ENCODE measurements at regions not wholly inside any gene's neighbourhood (a gene's known extent, or its start where the extent isn't known, plus 50 kb on each side); places are given as distances from the start of the nearest gene placed in this dataset.

DNA sequence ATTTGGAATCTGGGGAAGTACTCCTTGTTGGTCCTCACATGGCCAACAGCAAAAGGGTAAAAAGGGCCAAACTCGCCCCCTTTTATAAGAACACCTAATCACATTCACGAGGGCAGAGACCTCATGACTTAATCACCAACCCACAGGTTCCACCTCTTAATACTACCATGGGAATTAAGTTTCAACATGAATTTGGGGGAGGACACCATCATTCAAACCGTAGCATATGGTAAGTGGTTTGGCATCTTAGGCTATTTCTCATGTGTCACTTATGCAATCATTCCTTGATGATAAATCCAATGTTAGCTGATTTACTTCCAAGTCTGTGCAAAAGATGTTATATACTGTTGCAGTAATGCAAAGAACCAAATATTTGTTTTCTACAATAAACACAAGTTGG lies 302.9 kb upstream of the FAM241A start:
- no peaks in the 10 kb centered on the region for H3K36me3 ChIP-seq (replicated peaks in 1 of 2; ENCODE audit: control extremely low read depth in 1 of 2, control insufficient read depth in 1 of 2, extremely low read depth in 1 of 2, insufficient read depth in 2 of 2, low read length in 1 of 2)
- no peaks in the 10 kb centered on the region for H3K4me1 ChIP-seq (ENCODE audit: control insufficient read depth in 2 of 2, insufficient read depth in 2 of 2, low read length in 2 of 2)
- CTCF ChIA-PET, result no interaction called here
- H3K4me2 ChIP-seq (replicated peaks; ENCODE audit: low read depth, low read length, poor library complexity, severe bottlenecking), result no peak overlapping the region
- H3K79me2 ChIP-seq (ENCODE audit: control insufficient read depth, insufficient read depth, low read length), result no peaks in the 10 kb centered on the region
- Mint-ChIP-seq H3K4me1 (no peaks in the 10 kb centered on the region), H3K4me3 (no peak overlapping the region), H3K9me3 (ENCODE audit: insufficient read depth) (no peaks in the 10 kb centered on the region), H3K27ac (no peak overlapping the region), H3K27me3 (peaks cover 8% of the 10 kb centered on the region)
- intact Hi-C loops (cut with micrococcal nuclease), result no loop called here
- no peak overlapping the region for H3K4me3 ChIP-seq (ENCODE audit: control extremely low read depth in 1 of 5, extremely low read depth in 1 of 5, insufficient read depth in 1 of 5, low read depth in 2 of 5, low read length in 4 of 5)
- TF ChIP-seq, protein P1, sequence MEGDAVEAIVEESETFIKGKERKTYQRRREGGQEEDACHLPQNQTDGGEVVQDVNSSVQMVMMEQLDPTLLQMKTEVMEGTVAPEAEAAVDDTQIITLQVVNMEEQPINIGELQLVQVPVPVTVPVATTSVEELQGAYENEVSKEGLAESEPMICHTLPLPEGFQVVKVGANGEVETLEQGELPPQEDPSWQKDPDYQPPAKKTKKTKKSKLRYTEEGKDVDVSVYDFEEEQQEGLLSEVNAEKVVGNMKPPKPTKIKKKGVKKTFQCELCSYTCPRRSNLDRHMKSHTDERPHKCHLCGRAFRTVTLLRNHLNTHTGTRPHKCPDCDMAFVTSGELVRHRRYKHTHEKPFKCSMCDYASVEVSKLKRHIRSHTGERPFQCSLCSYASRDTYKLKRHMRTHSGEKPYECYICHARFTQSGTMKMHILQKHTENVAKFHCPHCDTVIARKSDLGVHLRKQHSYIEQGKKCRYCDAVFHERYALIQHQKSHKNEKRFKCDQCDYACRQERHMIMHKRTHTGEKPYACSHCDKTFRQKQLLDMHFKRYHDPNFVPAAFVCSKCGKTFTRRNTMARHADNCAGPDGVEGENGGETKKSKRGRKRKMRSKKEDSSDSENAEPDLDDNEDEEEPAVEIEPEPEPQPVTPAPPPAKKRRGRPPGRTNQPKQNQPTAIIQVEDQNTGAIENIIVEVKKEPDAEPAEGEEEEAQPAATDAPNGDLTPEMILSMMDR (IDR thresholded peaks at IDR 0.05), result no peak
- no peak for TF ChIP-seq EZH2 (IDR thresholded peaks at IDR 0.05; ENCODE audit: borderline replicate concordance, insufficient read depth, low read depth, low read length, poor library complexity, severe bottlenecking)
- H3K27ac ChIP-seq (ENCODE audit: low read length in 2 of 2), result no peak overlapping the region
- 100% methylated on average over 1 of the region's 3 CpGs for WGBS (ENCODE audit: insufficient coverage)
- no peak for ATAC-seq (ENCODE audit: low read depth)
- DNase-seq, result no peak
- no peaks in the 10 kb centered on the region for H3K27me3 ChIP-seq (replicated peaks in 1 of 4; ENCODE audit: control extremely low read depth in 1 of 4, control insufficient read depth in 3 of 4, insufficient read depth in 4 of 4, low read length in 3 of 4)
- no peaks in the 10 kb centered on the region for H4K20me1 ChIP-seq (ENCODE audit: control insufficient read depth, insufficient read depth, low read length, poor library complexity, severe bottlenecking)
- H2AFZ ChIP-seq (ENCODE audit: insufficient read depth, low read depth, low read length, poor library complexity, severe bottlenecking), result no peak overlapping the region
- POLR2A ChIA-PET, result no interaction called here
- no peaks in the 10 kb centered on the region for H3K9me3 ChIP-seq (ENCODE audit: control extremely low read depth in 1 of 3, control insufficient read depth in 2 of 3, insufficient read depth in 1 of 3, low read length in 2 of 3)
- H3K9ac ChIP-seq (ENCODE audit: low read length), result no peak overlapping the region

DNA sequence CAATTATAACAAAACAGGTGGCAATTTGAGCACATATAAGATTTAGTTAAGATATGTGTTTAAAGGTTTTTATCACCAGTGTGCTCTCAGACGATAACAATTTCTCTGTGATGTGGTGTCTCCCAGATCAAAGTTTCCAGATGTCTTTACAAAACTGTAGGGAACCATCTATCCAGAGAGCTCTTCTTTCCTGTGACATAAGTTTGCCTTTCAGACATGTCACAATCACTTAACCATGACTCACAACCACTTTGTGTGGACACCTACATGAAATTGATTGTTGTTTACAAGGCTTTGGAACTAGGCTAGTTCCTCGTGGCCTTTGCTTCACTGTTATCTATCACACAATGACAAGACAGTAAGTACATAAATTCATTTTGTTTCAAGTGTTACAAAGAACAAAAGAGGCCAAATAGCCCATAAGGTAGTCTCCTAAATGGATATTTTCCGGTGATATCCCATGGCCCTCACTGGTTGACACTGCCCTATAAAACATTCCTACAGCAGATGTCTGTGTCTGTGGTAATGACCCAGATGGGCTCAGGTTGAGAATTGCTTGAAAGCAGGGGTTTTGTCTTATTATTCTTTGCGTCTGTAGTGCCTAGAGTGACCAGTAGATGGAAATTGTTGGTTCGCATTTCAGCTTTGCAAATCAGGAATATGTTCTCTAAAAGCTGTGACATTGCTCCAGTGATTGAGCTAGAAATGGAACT lies 297.8 kb upstream of the FAM241A start:
- no peaks in the 10 kb centered on the region for H3K9me3 Mint-ChIP-seq (ENCODE audit: insufficient read depth)
- ATAC-seq (ENCODE audit: low read depth), result no peak
- H3K4me1 Mint-ChIP-seq, result no peaks in the 10 kb centered on the region
- no peaks in the 10 kb centered on the region for H3K79me2 ChIP-seq (ENCODE audit: control insufficient read depth, insufficient read depth, low read length)
- TF ChIP-seq, protein P1 (IDR thresholded peaks at IDR 0.05), result no peak
- TF ChIP-seq EZH2 (IDR thresholded peaks at IDR 0.05; ENCODE audit: borderline replicate concordance, insufficient read depth, low read depth, low read length, poor library complexity, severe bottlenecking), result no peak
- H4K20me1 ChIP-seq (ENCODE audit: control insufficient read depth, insufficient read depth, low read length, poor library complexity, severe bottlenecking), result no peaks in the 10 kb centered on the region
- H3K27ac ChIP-seq (ENCODE audit: low read length in 2 of 2), result no peak overlapping the region
- H3K27me3 ChIP-seq (replicated peaks in 1 of 4; ENCODE audit: control extremely low read depth in 1 of 4, control insufficient read depth in 3 of 4, insufficient read depth in 4 of 4, low read length in 3 of 4), result no peaks in the 10 kb centered on the region
- no peak overlapping the region for H3K27ac Mint-ChIP-seq
- H3K36me3 ChIP-seq (replicated peaks in 1 of 2; ENCODE audit: control extremely low read depth in 1 of 2, control insufficient read depth in 1 of 2, extremely low read depth in 1 of 2, insufficient read depth in 2 of 2, low read length in 1 of 2), result no peaks in the 10 kb centered on the region
- H3K4me3 ChIP-seq (ENCODE audit: control extremely low read depth in 1 of 5, extremely low read depth in 1 of 5, insufficient read depth in 1 of 5, low read depth in 2 of 5, low read length in 4 of 5), result no peak overlapping the region
- H3K4me1 ChIP-seq (ENCODE audit: control insufficient read depth in 2 of 2, insufficient read depth in 2 of 2, low read length in 2 of 2), result no peaks in the 10 kb centered on the region
- intact Hi-C loops (cut with micrococcal nuclease), result no loop called here
- peaks cover 5% of the 10 kb centered on the region for H3K27me3 Mint-ChIP-seq
- H3K4me2 ChIP-seq (replicated peaks; ENCODE audit: low read depth, low read length, poor library complexity, severe bottlenecking), result no peak overlapping the region
- no peaks in the 10 kb centered on the region for H3K9me3 ChIP-seq (ENCODE audit: control extremely low read depth in 1 of 3, control insufficient read depth in 2 of 3, insufficient read depth in 1 of 3, low read length in 2 of 3)
- H3K9ac ChIP-seq (ENCODE audit: low read length), result no peak overlapping the region
- DNase-seq, result no peak
- WGBS (ENCODE audit: insufficient coverage), result 86% methylated on average over 1 of the region's 5 CpGs
- ChIA-PET POLR2A (no interaction called here), CTCF (no interaction called here)
- H3K4me3 Mint-ChIP-seq, result no peak overlapping the region
- H2AFZ ChIP-seq (ENCODE audit: insufficient read depth, low read depth, low read length, poor library complexity, severe bottlenecking), result no peak overlapping the region

Data from B cell (primary cell).